Type B pancreatic cell (in vitro differentiated cells): ENCODE measurements at regions not wholly inside any gene's neighbourhood (a gene's known extent, or its start where the extent isn't known, plus 50 kb on each side); places are given as distances from the start of the nearest gene placed in this dataset.

Source experiments
- DNase-seq: peaks from one replicate; pipeline ENCODE4 v3.0.0; 2021; ENCODE audit warnings: mixed read lengths; ENCODE audit not compliant: unreplicated experiment; ENCODE audit errors: extremely low spot score
- H3K27ac Mint-ChIP-seq: 2 replicates; pipeline ENCODE4 v1.8.0; 2021; ENCODE audit warnings: mild to moderate bottlenecking, mixed read lengths
- H3K27me3 Mint-ChIP-seq: 2 replicates; pipeline ENCODE4 v1.8.0; 2021; ENCODE audit warnings: mixed read lengths
- H3K36me3 Mint-ChIP-seq: 2 replicates; pipeline ENCODE4 v1.8.0; 2021; ENCODE audit warnings: mixed read lengths
- H3K4me1 Mint-ChIP-seq: one replicate; pipeline ENCODE4 v1.8.0; 2021; ENCODE audit warnings: mixed read lengths; ENCODE audit not compliant: unreplicated experiment
- H3K4me3 Mint-ChIP-seq: 2 replicates; pipeline ENCODE4 v1.8.0; 2021; ENCODE audit warnings: mild to moderate bottlenecking, mixed read lengths
- H3K9me3 Mint-ChIP-seq: 2 replicates; pipeline ENCODE4 v1.8.0; 2021; ENCODE audit warnings: mixed read lengths
- CTCF ChIP-seq: fragments of 200-600 bp; sonication (generic); conservative IDR thresholded peaks from 2 replicates; pipeline ENCODE4 v1.5.0; 2021; ENCODE audit warnings: antibody characterized with exemption, mild to moderate bottlenecking

DNA sequence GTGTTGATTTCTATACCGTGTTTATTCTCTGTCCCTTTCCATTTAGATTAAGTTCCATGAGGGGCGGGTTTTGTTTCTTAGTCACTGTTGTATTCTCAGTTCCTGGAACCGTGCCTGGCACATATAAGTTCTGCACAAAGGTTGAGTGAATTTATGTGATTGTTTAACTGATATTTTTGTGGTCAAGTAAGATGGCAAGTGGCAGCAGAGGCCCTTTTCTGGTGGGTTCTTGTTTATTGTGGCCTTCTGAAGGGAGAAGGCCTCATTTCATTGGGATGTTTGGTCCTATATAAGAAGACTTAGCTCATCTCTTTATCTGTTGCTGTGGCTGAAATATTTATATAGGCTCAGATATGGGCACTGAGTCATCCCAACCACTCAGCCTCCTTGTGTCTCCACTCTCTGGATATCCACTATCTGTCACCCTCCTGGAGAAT, 262.5 kb downstream of the PSAT1 start:
- H3K4me1 Mint-ChIP-seq = peaks cover 4% of the 10 kb centered on the region
- TF ChIP-seq CTCF = no peak
- H3K27me3 Mint-ChIP-seq = peaks cover 3% of the 10 kb centered on the region
- no peak overlapping the region for H3K4me3 Mint-ChIP-seq
- H3K36me3 Mint-ChIP-seq = no peaks in the 10 kb centered on the region
- no peak for DNase-seq
- no peak overlapping the region for H3K27ac Mint-ChIP-seq
- no peaks in the 10 kb centered on the region for H3K9me3 Mint-ChIP-seq

DNA sequence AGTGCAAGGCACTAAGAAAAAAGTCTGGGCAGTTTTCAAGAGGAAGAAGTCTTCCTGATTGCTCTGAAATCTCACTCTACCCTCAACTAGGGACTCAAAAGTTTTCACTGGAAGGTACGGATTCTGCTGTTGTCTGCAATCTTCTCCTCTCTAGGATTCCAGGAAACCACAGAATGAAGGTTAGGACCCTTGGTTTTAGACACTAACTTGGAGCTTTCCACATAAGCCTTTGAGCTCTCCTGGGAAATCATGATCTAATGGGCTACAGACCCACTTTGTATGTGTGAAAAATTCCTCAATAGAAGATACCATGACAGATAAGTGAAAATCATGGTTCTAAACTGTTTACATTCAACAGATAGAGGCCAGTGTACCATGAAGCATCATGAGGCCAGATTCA, 265.1 kb downstream of the PSAT1 start:
- Mint-ChIP-seq H3K36me3 (no peaks in the 10 kb centered on the region), H3K9me3 (no peaks in the 10 kb centered on the region)

DNA sequence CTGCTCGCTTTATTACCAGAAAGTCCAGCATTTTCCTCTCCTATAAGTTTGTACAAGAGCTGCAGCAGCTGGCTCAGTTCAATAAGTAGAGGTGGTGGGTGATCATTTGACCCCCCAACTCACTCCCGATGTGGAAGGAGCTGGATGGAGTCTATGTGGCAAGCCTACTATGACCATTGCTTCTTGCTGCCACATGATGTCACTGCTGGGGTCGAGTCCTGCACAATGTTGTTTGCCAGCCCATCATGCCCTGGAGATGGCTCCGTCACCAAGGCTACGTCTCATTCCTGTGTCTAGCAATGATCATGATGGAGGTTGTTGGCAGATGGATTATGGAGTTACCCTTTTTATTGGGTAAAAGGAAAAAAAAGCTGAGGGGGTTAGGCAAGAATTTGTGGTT, 266.3 kb downstream of the PSAT1 start:
- peaks cover 3% of the 10 kb centered on the region for H3K4me1 Mint-ChIP-seq
- no peak overlapping the region for H3K4me3 Mint-ChIP-seq
- no peaks in the 10 kb centered on the region for H3K36me3 Mint-ChIP-seq
- no peak overlapping the region for H3K27ac Mint-ChIP-seq
- no peak for DNase-seq
- no peaks in the 10 kb centered on the region for H3K27me3 Mint-ChIP-seq
- H3K9me3 Mint-ChIP-seq = no peaks in the 10 kb centered on the region
- TF ChIP-seq CTCF = no peak

More for the DNA sequence above, 265.1 kb downstream of the PSAT1 start:
- Mint-ChIP-seq H3K4me3 (no peak overlapping the region), H3K4me1 (no peaks in the 10 kb centered on the region), H3K27ac (no peak overlapping the region), H3K27me3 (no peaks in the 10 kb centered on the region)
- no peak for TF ChIP-seq CTCF
- DNase-seq = no peak

DNA sequence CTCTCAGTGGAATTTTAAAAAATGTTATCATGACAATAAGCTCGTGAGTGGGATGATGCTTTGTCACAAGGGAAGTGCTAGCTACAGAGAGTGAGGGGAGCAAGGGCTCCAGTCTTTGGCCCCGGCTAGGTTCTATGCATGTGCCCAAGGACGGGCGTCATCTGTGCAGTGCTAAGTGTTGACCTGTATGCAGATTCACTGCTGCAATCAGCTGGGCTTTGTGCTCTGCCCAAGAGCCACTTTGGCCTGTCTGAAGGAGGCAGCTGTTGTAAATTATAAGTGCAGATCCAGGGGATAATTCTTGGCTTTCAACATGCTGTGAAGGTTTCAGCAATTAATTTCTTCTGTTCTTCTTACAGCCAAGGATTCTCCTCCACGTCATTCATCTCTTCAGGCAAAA, 268.6 kb downstream of the PSAT1 start:
- H3K36me3 Mint-ChIP-seq = no peaks in the 10 kb centered on the region
- no peaks in the 10 kb centered on the region for H3K27me3 Mint-ChIP-seq
- peaks cover 5% of the 10 kb centered on the region for H3K4me1 Mint-ChIP-seq
- no peak overlapping the region for H3K4me3 Mint-ChIP-seq
- TF ChIP-seq CTCF = no peak
- no peak for DNase-seq
- peaks cover 4% of the 10 kb centered on the region for H3K9me3 Mint-ChIP-seq
- no peak overlapping the region for H3K27ac Mint-ChIP-seq

- peaks cover 4% of the 10 kb centered on the region for H3K9me3 Mint-ChIP-seq
- H3K4me1 Mint-ChIP-seq = peaks cover 5% of the 10 kb centered on the region
- H3K27me3 Mint-ChIP-seq = no peaks in the 10 kb centered on the region
- no peak overlapping the region for H3K27ac Mint-ChIP-seq
- TF ChIP-seq CTCF = no peak
- no peak overlapping the region for H3K4me3 Mint-ChIP-seq
- H3K36me3 Mint-ChIP-seq = no peaks in the 10 kb centered on the region
- DNase-seq = no peak
Observed at GRCh38 chr9:78566521-78566920, 269.6 kb downstream of the PSAT1 start.
